ENCODE measurements at regions not wholly inside any gene's neighbourhood (a gene's known extent, or its start where the extent isn't known, plus 50 kb on each side); places are given as distances from the start of the nearest gene placed in this dataset.

DNA sequence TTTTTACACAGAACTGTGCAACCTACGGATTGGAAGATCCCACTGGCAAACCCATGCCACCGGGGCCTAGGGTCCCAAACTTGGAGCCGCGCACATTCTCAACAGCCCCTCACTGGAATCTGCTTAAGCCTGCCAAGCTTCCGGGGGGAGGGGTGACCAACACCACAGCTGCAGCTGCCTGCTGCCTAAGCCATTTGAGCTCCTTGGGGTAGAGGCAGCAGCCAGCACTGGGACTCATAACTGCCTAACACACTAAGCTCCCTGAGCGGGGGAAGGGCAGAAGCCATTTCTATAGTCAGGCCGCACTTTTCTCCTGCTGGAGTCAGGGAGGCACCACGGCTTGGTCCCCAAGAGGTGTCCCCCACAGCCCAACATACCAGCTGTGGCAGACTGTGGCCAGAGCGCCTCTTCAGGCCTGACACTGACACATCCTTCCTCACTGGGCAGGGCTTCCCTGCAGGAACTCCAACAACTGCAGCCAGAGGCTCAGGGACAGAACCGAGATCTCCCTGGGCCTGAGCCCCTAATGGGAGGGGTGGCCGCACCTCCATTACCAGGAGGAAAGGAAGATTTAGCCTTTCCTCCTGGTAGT lies 270.3 kb upstream of the ECI2 start:
- TF ChIP-seq CTCF (IDR thresholded peaks at IDR 0.05) (no peak), POLR2A (IDR thresholded peaks at IDR 0.05) (no peak)

All from body of pancreas (tissue), 4 donors.